GM21381 (cell line): ENCODE measurements at regions not wholly inside any gene's neighbourhood (a gene's known extent, or its start where the extent isn't known, plus 50 kb on each side); places are given as distances from the start of the nearest gene placed in this dataset.
"Not testable (repeated sequence)": the region's sequence is repeated elsewhere in the genome, so short reads cannot be mapped to it uniquely, and the experiment has no call there.

Source experiments
- ATAC-seq: cut with Tn5 transposase; IDR thresholded peaks from one replicate; pipeline ENCODE4 v1.9.1; 2021; ENCODE audit warnings: mild to moderate bottlenecking, moderate library complexity; ENCODE audit not compliant: unreplicated experiment

DNA sequence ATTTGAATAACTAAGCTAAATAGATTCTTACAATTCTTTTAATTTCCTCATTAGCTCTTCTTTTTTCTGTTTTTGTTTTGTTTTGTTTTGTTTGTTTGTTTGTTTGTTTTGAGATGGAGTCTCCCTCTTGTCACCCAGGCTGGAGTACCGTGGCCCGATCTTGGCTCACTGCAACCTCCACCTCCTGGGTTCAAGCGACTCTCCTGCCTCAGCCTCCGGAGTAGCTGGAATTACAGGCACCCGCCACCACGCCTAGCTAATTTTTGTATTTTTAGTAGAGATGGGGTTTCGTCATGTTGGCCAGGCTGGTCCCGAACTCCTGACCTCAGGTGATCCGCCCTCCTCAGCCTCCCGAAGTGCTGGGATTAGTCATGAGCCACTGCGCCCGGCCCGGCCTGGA is 70.7 kb upstream of the ZNF658 start:
- not testable (repeated sequence) for ATAC-seq

DNA sequence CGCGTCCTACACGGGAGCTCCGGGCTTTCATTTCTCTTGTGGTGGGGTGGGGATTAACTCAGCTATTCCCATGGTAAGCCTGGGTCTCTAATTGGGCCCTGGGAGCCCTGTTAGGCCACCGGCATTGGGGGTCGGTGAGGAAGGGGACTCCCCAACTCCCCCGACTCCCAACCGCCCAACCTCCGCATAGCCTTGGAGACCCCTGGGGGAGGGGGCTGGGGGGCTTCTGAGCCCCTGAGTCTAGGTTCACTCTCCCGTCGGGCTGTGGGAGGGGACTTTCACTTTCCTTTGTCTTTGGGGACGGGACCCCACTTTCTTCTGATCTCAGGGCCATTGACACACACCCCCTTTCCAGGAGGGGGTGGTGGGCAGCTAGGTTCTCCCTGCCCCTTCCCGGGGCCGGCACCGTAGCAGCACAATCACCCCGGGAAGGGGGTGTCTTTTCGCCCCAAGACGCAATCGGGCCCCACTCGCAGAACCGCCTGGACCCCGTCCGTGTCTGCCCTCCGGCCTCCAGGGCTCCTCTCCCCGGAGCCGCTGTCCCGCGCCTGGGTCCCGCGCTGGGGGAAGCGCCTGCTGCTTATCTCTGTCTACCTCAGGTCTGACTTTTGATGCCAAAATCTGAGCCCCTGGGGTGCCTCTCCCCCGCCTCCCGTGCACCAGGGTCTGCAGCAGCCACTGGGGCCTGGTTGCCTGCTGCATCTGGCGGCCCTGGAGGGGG is 69.6 kb upstream of the ZNF658 start:
- ATAC-seq: not testable (repeated sequence)

DNA sequence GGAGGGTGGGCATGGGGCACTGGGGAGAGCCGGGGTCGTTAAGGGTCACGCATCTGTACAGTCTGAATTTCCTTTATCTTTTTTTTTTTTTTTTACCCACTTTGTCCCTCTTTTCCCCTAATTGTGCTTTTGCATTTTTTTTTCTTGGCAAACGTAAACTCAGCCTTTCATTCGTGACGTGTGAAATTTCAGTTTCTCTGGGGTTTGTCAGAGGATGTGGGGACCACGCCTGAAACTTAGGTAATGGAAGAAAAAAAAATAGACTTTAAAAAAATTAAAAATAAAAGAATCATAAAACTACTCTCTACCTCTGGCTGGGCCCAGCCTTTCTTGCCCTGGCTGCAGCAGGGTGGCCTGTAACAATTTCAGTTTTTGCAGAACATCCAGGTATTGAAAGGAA is 68.3 kb upstream of the ZNF658 start:
- not testable (repeated sequence) for ATAC-seq

DNA sequence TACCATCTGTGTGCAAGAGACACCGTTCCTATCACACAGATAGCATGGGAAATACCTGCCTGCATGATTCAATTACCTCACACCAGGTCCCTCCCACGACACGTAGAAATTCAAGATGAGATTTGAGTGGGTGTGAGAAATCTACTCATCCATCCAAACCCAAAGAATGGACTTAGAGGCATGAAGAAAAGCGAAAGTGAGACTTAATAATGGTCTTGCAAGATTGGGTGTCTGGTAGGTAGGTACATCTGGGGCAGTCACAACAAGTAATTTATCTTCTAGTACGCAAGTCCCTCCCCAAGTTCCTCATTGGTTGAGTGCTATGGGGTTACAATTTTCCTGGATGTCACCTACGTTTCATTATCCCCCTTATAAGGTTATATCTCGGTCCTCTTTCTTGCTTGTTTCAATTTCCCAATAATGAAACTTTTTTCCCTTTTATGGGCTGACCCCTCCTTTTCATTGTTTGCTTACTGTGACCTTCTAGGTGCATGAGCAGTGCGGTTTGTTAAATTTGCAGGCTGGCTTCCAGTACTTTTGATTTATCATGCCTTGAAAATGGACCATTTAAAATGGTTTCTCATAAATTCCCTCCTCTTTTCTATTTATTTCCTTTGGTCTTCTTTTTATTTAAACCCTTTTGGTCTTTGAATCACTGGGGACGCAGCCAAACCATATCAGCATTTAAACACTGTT is 63.1 kb upstream of the ZNF658 start:
- not testable (repeated sequence) for ATAC-seq
